IMR-90 (cell line): ENCODE measurements at regions not wholly inside any gene's neighbourhood (a gene's known extent, or its start where the extent isn't known, plus 50 kb on each side); places are given as distances from the start of the nearest gene placed in this dataset.

Experiments used
- CEBPB ChIP-seq: IDR thresholded peaks from 2 replicates; pipeline ENCODE4 v1.6.1; 2012; ENCODE audit warnings: low read depth, low read length, improper control_type of control experiment
- CHD1 ChIP-seq: IDR thresholded peaks from 2 replicates; pipeline ENCODE4 v1.6.1; 2012; ENCODE audit warnings: low read depth, low read length, improper control_type of control experiment
- CTCF ChIP-seq: conservative IDR thresholded peaks from 2 replicates; pipeline ENCODE4 v1.5.1; 2012; ENCODE audit warnings: mild to moderate bottlenecking, low read depth, low read length, improper control_type of control experiment
- FOS ChIP-seq: fragments of 150-350 bp; IDR thresholded peaks from 2 replicates; pipeline ENCODE4 v1.6.1; 2016; ENCODE audit warnings: low read depth, low read length
- MAFK ChIP-seq: IDR thresholded peaks from 2 replicates; pipeline ENCODE4 v1.6.1; 2012; ENCODE audit warnings: low read depth, low read length, improper control_type of control experiment
- MAZ ChIP-seq: IDR thresholded peaks from 2 replicates; pipeline ENCODE4 v1.6.1; 2012; ENCODE audit warnings: low read depth, mild to moderate bottlenecking, low read length, improper control_type of control experiment, moderate library complexity, borderline replicate concordance
- MXI1 ChIP-seq: IDR thresholded peaks from 2 replicates; pipeline ENCODE4 v1.6.1; 2012; ENCODE audit warnings: low read depth, mild to moderate bottlenecking, low read length, moderate library complexity, borderline replicate concordance
- NFE2L2 ChIP-seq: fragments of 150-350 bp; IDR thresholded peaks from 2 replicates; pipeline ENCODE4 v1.6.1; 2016; ENCODE audit warnings: low read depth, mild to moderate bottlenecking, low read length
- POLR2A ChIP-seq: IDR thresholded peaks from 2 replicates; pipeline ENCODE4 v1.6.1; 2012; ENCODE audit warnings: mild to moderate bottlenecking, low read depth, low read length
- RAD21 ChIP-seq: IDR thresholded peaks from 2 replicates; pipeline ENCODE4 v1.6.1; 2012; ENCODE audit warnings: low read length, improper control_type of control experiment
- RCOR1 ChIP-seq: IDR thresholded peaks from 2 replicates; pipeline ENCODE4 v1.6.1; 2012; ENCODE audit warnings: mild to moderate bottlenecking, low read length, improper control_type of control experiment; ENCODE audit not compliant: insufficient replicate concordance
- SMC3 ChIP-seq: fragments of 150-350 bp; IDR thresholded peaks from 2 replicates; pipeline ENCODE4 v1.6.1; 2016; ENCODE audit warnings: low read depth, mild to moderate bottlenecking, antibody characterized with exemption, low read length, moderate library complexity
- USF2 ChIP-seq: fragments of 150-350 bp; IDR thresholded peaks from 2 replicates; pipeline ENCODE4 v1.6.1; 2017; ENCODE audit warnings: mild to moderate bottlenecking, antibody characterized with exemption, low read length, low read depth

GRCh38 chr17:77472468-77473310 is 331.9 kb downstream of the SEC14L1 start:
- no peak for TF ChIP-seq SMC3
- no peak for TF ChIP-seq CTCF
- TF ChIP-seq USF2, result no peak
- TF ChIP-seq FOS, result no peak
- no peak for TF ChIP-seq CHD1
- no peak for TF ChIP-seq POLR2A
- TF ChIP-seq MAFK, result no peak
- TF ChIP-seq MAZ, result no peak
- TF ChIP-seq RAD21, result no peak
- TF ChIP-seq NFE2L2, result no peak
- no peak for TF ChIP-seq CEBPB
- TF ChIP-seq RCOR1, result no peak
- TF ChIP-seq MXI1, result no peak
